OCI-LY3 (cell line): ENCODE measurements at regions not wholly inside any gene's neighbourhood (a gene's known extent, or its start where the extent isn't known, plus 50 kb on each side); places are given as distances from the start of the nearest gene placed in this dataset.

Source experiments
- EZH2phosphoT487 ChIP-seq: fragments of 200-600 bp; shearing (Covaris generic); IDR thresholded peaks from 2 replicates; pipeline ENCODE4 v1.6.1; 2018; ENCODE audit warnings: antibody characterized with exemption, mixed run types, low read depth
- TF ChIP-seq, protein P1 (sequence below): fragments of 200-600, 300-600 bp; sonication (generic); IDR thresholded peaks from 2 replicates; pipeline ENCODE4 v1.5.1; 2014; ENCODE audit warnings: antibody characterized with exemption, low read length, low read depth

DNA sequence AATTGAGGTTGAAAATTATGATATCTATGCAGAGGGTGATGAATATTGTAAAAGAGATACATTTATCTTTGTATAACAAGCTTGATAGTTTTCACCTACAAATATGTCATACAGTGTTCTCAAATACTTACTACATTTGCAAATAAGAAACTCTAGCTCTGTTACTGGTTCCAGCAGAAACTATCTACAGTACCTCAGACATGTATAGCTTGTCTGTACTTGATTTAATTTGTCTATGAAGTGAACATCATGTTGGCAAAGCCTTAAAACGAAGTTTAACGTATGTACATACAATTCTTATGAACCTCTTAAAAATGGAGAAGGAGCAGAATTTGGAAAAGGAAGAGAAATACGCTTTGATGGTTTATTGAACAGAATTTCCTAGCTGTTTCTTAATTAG lies 201.4 kb upstream of the MARCKS start:
- TF ChIP-seq, protein P1, sequence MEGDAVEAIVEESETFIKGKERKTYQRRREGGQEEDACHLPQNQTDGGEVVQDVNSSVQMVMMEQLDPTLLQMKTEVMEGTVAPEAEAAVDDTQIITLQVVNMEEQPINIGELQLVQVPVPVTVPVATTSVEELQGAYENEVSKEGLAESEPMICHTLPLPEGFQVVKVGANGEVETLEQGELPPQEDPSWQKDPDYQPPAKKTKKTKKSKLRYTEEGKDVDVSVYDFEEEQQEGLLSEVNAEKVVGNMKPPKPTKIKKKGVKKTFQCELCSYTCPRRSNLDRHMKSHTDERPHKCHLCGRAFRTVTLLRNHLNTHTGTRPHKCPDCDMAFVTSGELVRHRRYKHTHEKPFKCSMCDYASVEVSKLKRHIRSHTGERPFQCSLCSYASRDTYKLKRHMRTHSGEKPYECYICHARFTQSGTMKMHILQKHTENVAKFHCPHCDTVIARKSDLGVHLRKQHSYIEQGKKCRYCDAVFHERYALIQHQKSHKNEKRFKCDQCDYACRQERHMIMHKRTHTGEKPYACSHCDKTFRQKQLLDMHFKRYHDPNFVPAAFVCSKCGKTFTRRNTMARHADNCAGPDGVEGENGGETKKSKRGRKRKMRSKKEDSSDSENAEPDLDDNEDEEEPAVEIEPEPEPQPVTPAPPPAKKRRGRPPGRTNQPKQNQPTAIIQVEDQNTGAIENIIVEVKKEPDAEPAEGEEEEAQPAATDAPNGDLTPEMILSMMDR: no peak
- no peak for TF ChIP-seq EZH2phosphoT487
